Cardiac muscle cell (in vitro differentiated cells and primary cell): ENCODE measurements at regions not wholly inside any gene's neighbourhood (a gene's known extent, or its start where the extent isn't known, plus 50 kb on each side); places are given as distances from the start of the nearest gene placed in this dataset.

ENCODE experiments used
- DNase-seq, 2 donors: peaks; one replicate each; pipeline versions ENCODE4 v3.0.0 to v3.0.0-alpha.2; 2010 to 2017; ENCODE audit warnings: low read depth in 1 of 2, low spot score in 1 of 2
- H3K27ac ChIP-seq: fragments of 200-600 bp; sonication (generic); 2 replicates; pipeline ENCODE4 v1.5.1; 2016
- H3K27me3 ChIP-seq: fragments of 200-600 bp; sonication (generic); 2 replicates; pipeline ENCODE4 v1.6.0; 2016; ENCODE audit warnings: control low read depth
- H3K36me3 ChIP-seq: fragments of 200-600 bp; sonication (generic); 2 replicates; pipeline ENCODE4 v1.5.1; 2016; ENCODE audit warnings: control low read depth
- H3K4me1 ChIP-seq: fragments of 200-600 bp; sonication (generic); 2 replicates; pipeline ENCODE4 v1.8.1; 2017; ENCODE audit warnings: low read depth, mild to moderate bottlenecking, mixed run types
- H3K4me3 ChIP-seq: fragments of 200-600 bp; sonication (generic); 2 replicates; pipeline ENCODE4 v1.5.1; 2016; ENCODE audit warnings: mild to moderate bottlenecking
- H3K9me3 ChIP-seq: fragments of 200-600 bp; sonication (generic); 2 replicates; pipeline ENCODE4 v1.5.1; 2017; ENCODE audit warnings: low read depth, mild to moderate bottlenecking, control low read depth
- CTCF ChIP-seq: IDR thresholded peaks from 2 replicates; pipeline ENCODE4 v1.5.1; 2012; ENCODE audit warnings: low read depth, mild to moderate bottlenecking, low read length

GRCh38 chr2:238560234-238560633, 133.5 kb downstream of the ASB1 start:
- Histone ChIP-seq H3K27ac (no peak overlapping the region), H3K27me3 (no peaks in the 10 kb centered on the region), H3K36me3 (no peaks in the 10 kb centered on the region), H3K4me3 (no peak overlapping the region), H3K4me1 (no peaks in the 10 kb centered on the region), H3K9me3 (no peaks in the 10 kb centered on the region)
- DNase-seq, result no peak
- TF ChIP-seq CTCF, result no peak

GRCh38 chr2:238561230-238561629, 134.5 kb downstream of the ASB1 start:
- H3K9me3 ChIP-seq, result no peaks in the 10 kb centered on the region

GRCh38 chr2:238562446-238562845, 135.7 kb downstream of the ASB1 start:
- DNase-seq, result no peak
- Histone ChIP-seq H3K27me3 (no peaks in the 10 kb centered on the region), H3K4me3 (no peak overlapping the region), H3K36me3 (no peaks in the 10 kb centered on the region), H3K9me3 (no peaks in the 10 kb centered on the region), H3K27ac (no peak overlapping the region), H3K4me1 (no peaks in the 10 kb centered on the region)
- no peak for TF ChIP-seq CTCF

More at GRCh38 chr2:238561230-238561629, 134.5 kb downstream of the ASB1 start:
- TF ChIP-seq CTCF, result no peak
- H3K27ac ChIP-seq, result no peak overlapping the region
- no peaks in the 10 kb centered on the region for H3K36me3 ChIP-seq
- H3K4me3 ChIP-seq, result no peak overlapping the region
- DNase-seq, result no peak
- H3K27me3 ChIP-seq, result no peaks in the 10 kb centered on the region
- H3K4me1 ChIP-seq, result no peaks in the 10 kb centered on the region

- Histone ChIP-seq H3K4me1 (no peaks in the 10 kb centered on the region), H3K9me3 (no peaks in the 10 kb centered on the region), H3K4me3 (no peak overlapping the region), H3K27ac (no peak overlapping the region), H3K36me3 (no peaks in the 10 kb centered on the region), H3K27me3 (no peaks in the 10 kb centered on the region)
- DNase-seq, result no peak
- TF ChIP-seq CTCF, result no peak
Observed at GRCh38 chr2:238563551-238563950, 136.8 kb downstream of the ASB1 start.

DNA sequence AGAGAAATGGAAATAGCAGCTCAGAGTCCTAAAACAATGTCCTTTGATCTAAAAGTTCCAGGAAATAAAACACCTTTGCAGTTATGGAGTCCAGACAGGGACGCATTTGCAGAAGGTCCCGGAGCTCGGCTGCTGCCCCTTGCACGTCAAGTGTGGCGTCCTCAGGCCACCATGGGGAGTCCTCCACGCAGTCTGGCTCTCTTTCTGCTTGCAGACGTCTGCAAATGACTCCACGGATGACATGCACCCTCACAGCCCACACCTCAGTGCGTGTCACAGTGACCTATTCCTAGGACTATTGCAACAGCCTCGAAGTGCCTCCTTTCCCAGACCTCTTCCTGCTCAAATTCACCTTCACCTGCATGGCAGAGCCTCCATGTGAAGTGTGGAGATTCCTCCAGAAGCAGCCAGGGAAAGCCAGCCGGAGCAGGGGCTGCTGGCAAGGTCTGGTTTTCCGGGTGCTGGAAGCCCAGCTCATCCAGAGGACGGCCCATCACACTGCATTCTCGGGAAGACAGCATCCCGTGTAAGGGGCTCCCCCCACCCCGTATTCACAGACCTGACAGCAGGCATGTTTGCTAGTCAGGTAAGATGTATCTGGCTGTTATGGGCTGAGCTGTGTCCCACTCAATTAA, 137.7 kb downstream of the ASB1 start:
- Histone ChIP-seq H3K27me3 (no peaks in the 10 kb centered on the region), H3K4me3 (no peak overlapping the region), H3K27ac (no peak overlapping the region), H3K36me3 (no peaks in the 10 kb centered on the region), H3K4me1 (no peaks in the 10 kb centered on the region), H3K9me3 (no peaks in the 10 kb centered on the region)
- TF ChIP-seq CTCF, result no peak
- DNase-seq, result no peak
